Eye (tissue), 1 donor: ENCODE measurements at regions not wholly inside any gene's neighbourhood (a gene's known extent, or its start where the extent isn't known, plus 50 kb on each side); places are given as distances from the start of the nearest gene placed in this dataset.
"Not testable (repeated sequence)": the region's sequence is repeated elsewhere in the genome, so short reads cannot be mapped to it uniquely, and the experiment has no call there.

Experiments
- DNase-seq: peaks from one replicate; pipeline ENCODE4 v3.0.0-alpha.2; 2015

GRCh38 chrX:123013141-123013540, 170.9 kb upstream of the GRIA3 start:
- no peak for DNase-seq

DNA sequence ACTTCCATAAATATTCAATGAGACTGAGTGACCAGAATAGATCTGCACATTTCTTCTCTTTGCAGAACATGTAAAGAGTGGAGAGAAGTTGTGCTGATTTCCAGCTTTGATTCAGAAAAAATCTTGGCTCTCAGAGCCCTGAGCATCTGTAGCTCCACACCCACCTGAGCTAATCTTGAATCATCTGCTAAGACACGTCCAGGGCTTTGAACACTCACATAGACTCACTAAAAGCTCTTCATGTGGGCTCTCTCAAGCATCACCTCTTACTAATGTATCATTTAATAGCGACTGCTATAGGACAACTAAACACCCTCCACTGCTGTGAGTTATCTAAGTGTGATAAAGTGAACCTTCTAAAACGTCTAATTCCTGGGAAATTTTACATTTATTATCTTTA, 147.7 kb upstream of the GRIA3 start:
- no peak for DNase-seq

DNA sequence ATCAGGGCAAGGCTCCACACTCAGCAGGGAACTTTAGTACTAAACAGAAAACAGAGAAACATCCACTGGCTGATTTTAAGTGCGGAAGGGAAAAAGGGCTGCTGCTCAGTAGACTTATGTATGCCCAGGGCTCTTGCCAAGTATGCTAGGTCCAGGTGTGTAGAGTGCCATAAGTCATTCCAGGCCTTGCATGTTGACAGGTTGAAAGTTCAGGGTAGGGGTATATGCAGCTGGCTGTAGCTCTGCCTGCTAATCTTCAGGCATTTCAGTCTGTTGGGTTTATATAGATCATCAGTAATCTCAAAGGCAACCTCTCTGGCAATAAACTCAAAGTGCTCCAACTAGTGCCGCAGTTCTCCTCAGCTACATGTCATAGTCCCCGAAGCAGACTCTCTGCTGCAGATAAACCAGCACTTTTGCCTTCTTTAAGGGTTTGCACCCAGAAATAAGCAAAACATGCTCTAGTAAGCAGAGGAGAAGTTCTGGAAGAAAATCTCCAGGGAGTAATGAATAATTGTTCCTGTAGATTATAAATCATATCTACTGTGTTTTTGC, 134.9 kb upstream of the GRIA3 start:
- DNase-seq: no peak

GRCh38 chrX:123060986-123061385, 123.1 kb upstream of the GRIA3 start:
- no peak for DNase-seq

GRCh38 chrX:123064053-123064452, 120.0 kb upstream of the GRIA3 start:
- no peak for DNase-seq

DNA sequence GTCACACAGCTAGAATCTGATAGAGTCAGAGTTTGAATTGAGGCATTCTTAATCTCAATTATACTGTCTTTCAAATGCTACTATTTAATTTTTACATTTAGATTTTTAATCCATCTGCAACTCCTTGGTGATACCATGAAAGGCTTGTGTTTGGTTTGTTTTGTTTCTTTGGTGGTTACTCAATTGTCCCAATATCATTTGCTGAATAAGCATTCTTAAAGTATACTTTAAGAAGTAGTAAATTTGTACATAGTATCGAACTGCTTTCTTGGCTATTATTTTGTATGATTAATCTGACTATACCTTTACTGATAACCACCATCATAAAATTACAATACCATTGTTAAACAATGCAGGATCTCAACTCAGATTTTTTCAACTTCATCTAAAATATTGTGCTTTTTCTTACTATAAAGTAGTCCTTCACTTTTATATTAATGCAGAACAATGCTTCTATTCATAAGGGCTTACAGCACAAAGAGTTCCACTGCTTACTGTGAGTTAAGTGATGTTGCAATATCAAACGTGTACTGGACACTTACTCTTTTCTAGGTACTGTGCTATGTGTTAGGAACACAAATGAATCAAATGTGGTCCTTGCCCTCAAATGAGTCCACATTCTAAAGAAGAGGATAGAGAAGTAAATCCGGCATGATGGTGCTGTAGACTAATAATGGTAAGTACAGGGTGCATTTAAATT, 111.2 kb upstream of the GRIA3 start:
- DNase-seq: no peak

DNA sequence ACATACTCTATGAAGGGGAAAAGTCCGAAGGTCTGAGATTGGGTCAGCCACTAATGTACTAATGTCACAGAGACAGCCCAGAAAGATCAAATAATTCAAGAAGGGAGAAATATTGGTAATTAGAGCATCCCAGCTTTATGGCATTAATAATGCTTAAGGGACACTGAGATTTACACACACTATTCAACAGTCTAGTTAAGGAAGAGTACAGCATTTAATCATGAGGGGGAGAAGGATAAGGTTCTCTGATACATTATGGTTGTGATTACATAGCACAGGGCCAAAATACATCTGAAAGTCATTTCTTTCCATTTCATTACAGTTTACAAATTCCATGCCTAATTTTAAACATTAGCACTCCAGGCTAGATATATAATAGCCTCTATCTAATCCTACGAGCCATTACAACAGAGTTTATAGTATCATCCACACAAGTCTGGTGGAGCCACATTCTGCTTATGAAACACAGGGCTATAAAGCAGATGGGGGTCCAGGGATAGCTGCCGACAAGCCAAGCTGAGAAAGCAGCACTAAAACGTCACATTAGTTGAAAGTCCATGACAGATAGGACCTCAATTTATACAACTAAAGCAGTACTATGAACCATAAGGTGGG, 108.0 kb upstream of the GRIA3 start:
- DNase-seq: no peak

DNA sequence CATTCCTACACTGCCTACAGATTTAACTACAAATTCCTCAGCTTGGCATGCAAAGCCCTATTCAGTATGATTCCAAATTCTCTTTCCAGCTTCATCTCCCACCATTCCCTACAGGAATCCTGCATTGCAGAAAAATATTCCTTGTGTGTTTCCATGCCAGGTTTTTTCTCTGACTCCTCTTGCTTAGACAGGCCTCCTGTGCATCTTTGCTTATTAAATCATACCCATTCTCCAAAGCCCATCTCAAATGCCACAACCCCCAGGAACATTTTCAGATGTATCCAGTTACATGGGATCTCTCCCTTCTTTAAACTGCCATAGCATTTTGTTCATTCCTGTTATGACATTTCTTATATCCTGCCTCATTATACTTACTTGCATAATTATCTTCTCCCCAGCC, 106.4 kb upstream of the GRIA3 start:
- no peak for DNase-seq

GRCh38 chrX:123080065-123080464, 104.0 kb upstream of the GRIA3 start:
- no peak for DNase-seq

GRCh38 chrX:123081776-123082175, 102.3 kb upstream of the GRIA3 start:
- no peak for DNase-seq

DNA sequence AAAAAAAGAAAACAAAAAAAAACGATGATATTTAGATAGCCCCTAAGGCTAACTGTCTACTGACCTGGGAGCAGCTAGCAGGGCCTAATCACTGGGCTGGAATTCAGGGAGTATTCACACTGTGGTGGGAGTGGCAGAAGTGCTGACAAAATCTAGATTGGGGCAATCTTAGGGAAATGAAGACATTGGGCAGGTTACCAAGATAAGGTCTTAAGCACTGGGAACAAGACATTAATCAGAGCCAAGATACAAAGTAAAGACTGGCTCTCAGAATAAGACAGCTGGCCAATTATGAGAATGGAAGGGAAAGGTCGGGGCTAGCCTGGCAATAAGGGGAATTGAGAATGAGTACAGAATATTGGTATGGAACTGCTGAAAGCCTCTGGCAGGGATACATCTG, 100.2 kb upstream of the GRIA3 start:
- DNase-seq: no peak

GRCh38 chrX:123084797-123085196, 99.3 kb upstream of the GRIA3 start:
- no peak for DNase-seq

GRCh38 chrX:123085311-123085940, 98.7 kb upstream of the GRIA3 start:
- DNase-seq: no peak

DNA sequence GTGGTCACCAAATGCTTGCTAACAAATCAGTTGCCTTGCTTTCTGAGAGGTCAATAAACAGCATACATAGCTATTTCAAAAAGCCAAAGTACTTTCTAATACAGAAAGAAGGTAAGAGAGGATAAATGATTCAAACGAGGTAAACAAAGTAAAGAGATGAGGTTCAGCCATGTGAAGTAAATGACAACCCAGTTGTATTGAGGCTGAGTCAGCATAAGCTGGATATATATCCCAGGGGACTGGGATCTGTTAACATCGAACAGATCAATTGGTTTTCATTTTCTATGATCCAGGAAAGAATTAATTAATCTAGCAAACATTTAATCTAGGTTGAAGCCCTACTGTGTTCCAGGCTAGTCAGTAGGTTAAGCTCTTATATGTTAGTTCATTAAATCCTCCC, 97.3 kb upstream of the GRIA3 start:
- no peak for DNase-seq

- no peak for DNase-seq
These were observed 96.8 kb upstream of the GRIA3 start for GRCh38 chrX:123087326-123087725.

DNA sequence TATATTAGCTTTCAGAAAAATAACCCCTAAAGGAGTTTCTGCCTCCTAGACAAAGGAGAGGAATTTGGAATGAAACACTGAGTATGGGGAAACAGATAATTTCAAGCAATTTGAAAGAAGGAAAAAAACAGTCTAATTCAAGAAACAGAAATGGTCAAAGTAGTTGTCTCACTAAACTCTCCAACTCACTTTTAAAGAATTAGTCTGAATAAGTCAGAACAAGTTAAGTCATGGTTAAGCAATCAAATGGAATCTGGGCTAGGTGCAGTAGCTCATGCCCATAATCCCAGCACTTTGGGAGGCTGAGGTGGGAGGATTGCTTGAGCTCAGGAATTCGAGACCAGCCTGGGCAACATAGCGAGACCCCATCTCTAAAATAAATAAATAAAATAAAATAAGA, 95.7 kb upstream of the GRIA3 start:
- DNase-seq: no peak

DNA sequence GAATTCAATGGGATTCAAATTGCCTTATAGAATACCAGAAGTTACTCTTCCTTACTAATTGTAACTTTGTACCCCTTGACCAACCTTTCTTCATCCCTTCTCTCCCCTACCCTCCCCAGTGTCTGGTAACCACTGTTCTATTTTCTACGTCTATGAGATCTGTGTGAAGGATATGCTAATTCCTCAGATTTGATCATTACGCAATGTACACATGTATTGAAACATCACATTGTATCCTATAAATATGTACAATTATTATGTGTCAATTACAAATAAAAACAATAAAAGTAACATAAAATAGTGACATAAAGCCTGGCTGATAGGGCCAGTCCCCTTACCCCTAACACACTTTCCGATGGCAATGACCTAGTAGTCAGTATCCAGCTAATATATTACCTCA, 95.1 kb upstream of the GRIA3 start:
- DNase-seq: no peak

DNA sequence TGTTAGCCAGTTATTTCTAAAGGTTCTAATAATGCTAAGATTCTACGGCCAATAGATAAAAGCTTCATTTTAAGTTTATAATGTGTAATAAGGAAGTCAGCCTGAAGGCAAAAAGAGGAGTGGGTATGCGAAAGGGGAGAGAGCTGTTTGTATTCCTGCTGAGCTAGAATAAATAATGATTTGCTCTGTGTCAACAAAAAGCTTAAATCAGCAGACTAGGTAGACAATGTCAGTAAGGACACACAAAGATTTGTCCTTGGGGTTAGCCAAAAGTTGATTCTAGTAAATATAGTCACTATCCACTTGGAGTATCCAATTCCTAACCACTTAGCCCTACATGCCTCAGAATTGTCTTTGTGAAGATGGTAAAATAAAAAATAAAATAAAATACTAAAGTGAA, 90.3 kb upstream of the GRIA3 start:
- DNase-seq: no peak

DNA sequence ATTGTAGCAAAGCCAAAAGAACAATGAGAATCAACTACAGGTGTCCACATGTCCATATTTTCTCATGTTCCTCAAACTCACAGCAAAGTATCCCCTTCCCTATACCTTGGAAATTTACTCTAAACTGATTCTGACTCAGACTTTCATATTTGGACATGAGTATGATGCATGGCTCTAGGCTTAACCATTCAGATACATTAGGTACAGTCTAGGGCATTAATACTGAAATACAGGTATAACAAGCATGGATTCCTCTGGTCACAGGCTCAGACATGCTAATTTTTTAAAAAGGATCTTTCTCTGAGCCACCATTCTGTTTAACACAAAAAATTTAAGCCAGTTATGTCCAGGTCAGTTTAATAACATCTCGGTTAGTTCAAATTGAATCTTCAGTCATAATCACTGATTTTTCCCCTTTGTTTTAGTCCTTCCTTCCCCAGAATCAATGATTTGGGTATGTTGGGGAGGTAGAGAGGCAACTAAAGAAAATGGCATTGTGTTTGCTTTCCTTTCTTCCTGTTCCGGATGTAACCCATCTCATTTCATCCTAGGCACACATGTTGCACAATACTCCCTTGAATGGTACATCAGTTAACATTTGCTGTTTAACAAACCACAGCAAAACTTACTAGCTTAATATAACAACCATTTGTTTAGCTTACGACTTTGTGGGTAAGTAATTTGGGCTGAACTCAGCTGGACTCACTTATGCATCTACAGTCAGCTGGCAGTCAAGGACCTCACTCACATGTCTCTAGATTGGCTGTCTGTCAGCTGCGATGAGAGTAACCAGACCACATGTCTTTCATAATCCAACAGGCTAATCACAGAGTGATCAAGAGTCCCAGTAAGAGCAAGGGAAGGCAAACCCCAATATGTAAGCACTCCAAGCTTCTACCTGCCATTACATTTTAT, 75.3 kb upstream of the GRIA3 start:
- no peak for DNase-seq

DNA sequence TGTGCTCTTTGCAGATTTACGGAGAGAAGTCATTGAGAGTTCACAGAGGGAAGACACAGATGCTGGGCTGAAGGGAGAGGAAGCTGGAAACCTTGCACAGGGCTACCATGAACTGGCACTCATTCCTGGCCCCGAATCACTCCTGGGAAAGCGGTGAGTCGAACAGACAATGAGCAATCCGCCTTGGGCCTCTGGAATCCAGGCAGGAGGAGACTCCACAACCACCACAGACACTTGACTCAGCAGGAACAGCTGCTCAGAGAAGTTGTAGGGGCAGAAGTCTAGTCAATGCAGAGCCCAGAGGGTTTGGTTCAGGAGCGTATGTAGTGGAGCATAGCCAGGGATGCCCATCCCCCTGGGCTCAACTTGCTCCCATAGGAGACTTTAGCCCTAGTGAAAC, 62.8 kb upstream of the GRIA3 start:
- no peak for DNase-seq

DNA sequence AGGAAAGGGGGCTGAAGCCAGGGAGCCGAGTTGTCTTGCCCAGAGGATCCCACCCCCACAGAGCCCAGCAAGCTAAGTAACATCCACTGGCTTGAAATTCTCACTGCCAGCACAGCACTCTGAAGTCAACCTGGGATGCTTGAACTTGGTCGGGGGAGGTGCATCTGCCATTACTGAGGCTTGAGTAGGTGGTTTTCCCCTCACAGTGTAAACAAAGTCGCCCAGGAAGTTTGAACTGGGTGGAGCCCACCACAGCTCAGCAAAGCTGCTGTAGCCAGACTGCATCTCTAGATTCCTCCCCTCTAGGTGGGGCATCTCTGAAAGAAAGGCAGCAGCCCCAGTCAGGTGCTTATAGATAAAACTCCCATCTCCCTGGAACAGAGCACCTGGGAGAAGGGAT, 54.3 kb upstream of the GRIA3 start:
- DNase-seq: not testable (repeated sequence)
